H1 (cell line): ENCODE measurements at regions not wholly inside any gene's neighbourhood (a gene's known extent, or its start where the extent isn't known, plus 50 kb on each side); places are given as distances from the start of the nearest gene placed in this dataset.

Experiments
- CTCF ChIA-PET: fragments of 300-600 bp; sonication (Branson Sonifier 250); formaldehyde crosslinking; loops from one replicate; lab custom pipeline; 2021; ENCODE audit not compliant: partially characterized antibody; lab: Charles Lee
- POLR2A ChIA-PET: fragments of 300-600 bp; sonication (Branson Sonifier 250); formaldehyde crosslinking; loops from one replicate; lab custom pipeline; 2021; ENCODE audit warnings: inconsistent platforms; ENCODE audit not compliant: partially characterized antibody; lab: Charles Lee
- DNase-seq, 2 experiments: peaks; one replicate each; pipeline versions ENCODE4 v3.0.0 to v3.0.0-alpha.2; 2010 to 2022; ENCODE audit warnings: low spot score in 2 of 2, low read depth in 1 of 2, mixed read lengths in 1 of 2
- FAIRE-seq: peaks from 2 replicates; lab custom pipeline; 2011; peaks lifted over from hg19 to GRCh38; lab: Jason Lieb, UNC
- H2AFZ ChIP-seq: 2 replicates; pipeline ENCODE4 v1.8.1; 2012; ENCODE audit warnings: low read length, inconsistent platforms
- H2AK5ac ChIP-seq: 2 replicates; pipeline ENCODE4 v1.6.1; 2013; ENCODE audit warnings: low read depth, low read length
- H2BK120ac ChIP-seq: replicated peaks from 2 replicates; pipeline ENCODE3; 2013; ENCODE audit warnings: low read depth, low read length, inconsistent platforms
- H2BK12ac ChIP-seq: 2 replicates; pipeline ENCODE4 v1.6.1; 2013; ENCODE audit warnings: low read depth, low read length
- H2BK15ac ChIP-seq: 2 replicates; pipeline ENCODE4 v1.6.1; 2013; ENCODE audit warnings: low read length
- H2BK20ac ChIP-seq: 2 replicates; pipeline ENCODE4 v1.6.1; 2013; ENCODE audit warnings: low read length
- H2BK5ac ChIP-seq: 2 replicates; pipeline ENCODE4 v1.6.1; 2013; ENCODE audit warnings: low read depth, low read length
- H3K14ac ChIP-seq: 2 replicates; pipeline ENCODE4 v1.6.1; 2013; ENCODE audit warnings: inconsistent platforms; ENCODE audit not compliant: insufficient read length
- H3K18ac ChIP-seq: 2 replicates; pipeline ENCODE4 v1.6.1; 2013; ENCODE audit warnings: low read length; ENCODE audit errors: extremely low read depth
- H3K23ac ChIP-seq: 2 replicates; pipeline ENCODE4 v1.6.1; 2013; ENCODE audit warnings: inconsistent platforms; ENCODE audit not compliant: insufficient read length
- H3K23me2 ChIP-seq: 2 replicates; pipeline ENCODE4 v1.6.1; 2013; ENCODE audit warnings: low read depth, low read length
- H3K27ac ChIP-seq: 2 replicates; pipeline ENCODE4 v1.6.1; 2011; ENCODE audit warnings: low read depth, low read length, inconsistent platforms
- H3K27me3 ChIP-seq, 4 experiments: replicated peaks in 1 of 4; 1 replicate in 1 of 4; 2 replicates in 3 of 4; pipeline versions ENCODE4 v1.6.1 to v1.8.1; 2011 to 2013; ENCODE audit warnings: low read length in 3 of 4, mild to moderate bottlenecking in 3 of 4, inconsistent platforms in 2 of 4, mixed read lengths in 2 of 4, moderate library complexity in 1 of 4; ENCODE audit not compliant: control insufficient read depth in 3 of 4, insufficient read depth in 3 of 4; ENCODE audit errors: extremely low read depth in 1 of 4
- H3K36me3 ChIP-seq, 4 experiments: 2 replicates each; pipeline versions ENCODE4 v1.6.1 to v1.8.1; 2011 to 2013; ENCODE audit warnings: mild to moderate bottlenecking in 4 of 4, low read length in 3 of 4, moderate library complexity in 2 of 4, control low read depth in 1 of 4, inconsistent platforms in 1 of 4; ENCODE audit not compliant: insufficient read depth in 4 of 4, control insufficient read depth in 2 of 4
- H3K4ac ChIP-seq: replicated peaks from 2 replicates; pipeline ENCODE3; 2013; ENCODE audit warnings: low read length, low read depth, mixed read lengths, inconsistent platforms; ENCODE audit not compliant: insufficient read length
- H3K4me1 ChIP-seq, 4 experiments: replicated peaks in 1 of 4; 1 replicate in 1 of 4; 2 replicates in 3 of 4; pipeline versions ENCODE4 v1.6.1 to v1.8.1; 2011 to 2013; ENCODE audit warnings: low read length in 3 of 4, inconsistent platforms in 2 of 4, mixed read lengths in 1 of 4; ENCODE audit not compliant: insufficient read depth in 4 of 4, control insufficient read depth in 3 of 4
- H3K4me2 ChIP-seq, 2 experiments: 2 replicates each; pipeline versions ENCODE4 v1.6.1 to v1.8.1; 2011 to 2013; ENCODE audit warnings: low read depth in 2 of 2, low read length in 2 of 2, control low read depth in 1 of 2, inconsistent platforms in 1 of 2, mild to moderate bottlenecking in 1 of 2; ENCODE audit not compliant: insufficient read depth in 1 of 2
- H3K4me3 ChIP-seq, 4 experiments: fragments of 200-600, 300-600 bp in 1 of 4; sonication (generic), shearing (Covaris generic), sonication (Bioruptor Twin) in 1 of 4; 2 replicates each; pipeline versions ENCODE4 v1.5.1 to v1.8.1; 2011 to 2016; ENCODE audit warnings: low read length in 4 of 4, low read depth in 3 of 4, control low read depth in 2 of 4, inconsistent platforms in 2 of 4, mild to moderate bottlenecking in 2 of 4, mixed read lengths in 1 of 4, moderate library complexity in 1 of 4; ENCODE audit not compliant: insufficient read depth in 2 of 4; ENCODE audit errors: extremely low read depth in 1 of 4
- H3K56ac ChIP-seq: replicated peaks from 2 replicates; pipeline ENCODE3; 2013; ENCODE audit warnings: low read depth, mild to moderate bottlenecking, mixed read lengths, low read length, inconsistent platforms; ENCODE audit not compliant: insufficient read length
- H3K79me1 ChIP-seq: 2 replicates; pipeline ENCODE4 v1.6.1; 2013; ENCODE audit warnings: low read depth, low read length, control low read depth
- H3K79me2 ChIP-seq, 2 experiments: 2 replicates each; pipeline versions ENCODE4 v1.6.1 to v1.8.1; 2012 to 2013; ENCODE audit warnings: low read length in 2 of 2, mild to moderate bottlenecking in 2 of 2, inconsistent platforms in 1 of 2; ENCODE audit not compliant: insufficient read depth in 2 of 2, control insufficient read depth in 1 of 2
- H3K9ac ChIP-seq, 4 experiments: replicated peaks in 1 of 4; 1 replicate in 1 of 4; 2 replicates in 3 of 4; pipeline versions ENCODE4 v1.6.1 to v1.8.1; 2011 to 2013; ENCODE audit warnings: low read depth in 3 of 4, low read length in 3 of 4, control low read depth in 2 of 4, mild to moderate bottlenecking in 2 of 4, moderate library complexity in 2 of 4, inconsistent platforms in 1 of 4; ENCODE audit errors: extremely low read depth in 1 of 4
- H3K9me3 ChIP-seq, 2 experiments: 2 replicates each; pipeline versions ENCODE4 v1.6.1 to v1.8.1; 2012 to 2013; ENCODE audit warnings: mild to moderate bottlenecking in 2 of 2, moderate library complexity in 2 of 2, control low read depth in 1 of 2, inconsistent platforms in 1 of 2, low read depth in 1 of 2, low read length in 1 of 2, mixed read lengths in 1 of 2; ENCODE audit not compliant: insufficient read depth in 2 of 2
- H4K20me1 ChIP-seq, 2 experiments: replicated peaks in 1 of 2; 2 replicates each; pipeline versions ENCODE3 to v1.8.1; 2011 to 2013; ENCODE audit warnings: inconsistent platforms in 2 of 2, low read length in 2 of 2, mild to moderate bottlenecking in 1 of 2; ENCODE audit not compliant: insufficient read depth in 2 of 2, control insufficient read depth in 1 of 2
- H4K5ac ChIP-seq: 2 replicates; pipeline ENCODE4 v1.6.1; 2013; ENCODE audit warnings: low read length, low read depth, mixed read lengths, inconsistent platforms; ENCODE audit not compliant: insufficient read length
- H4K8ac ChIP-seq: 2 replicates; pipeline ENCODE4 v1.8.0; 2013; ENCODE audit warnings: mild to moderate bottlenecking, moderate library complexity, low read length, inconsistent platforms; ENCODE audit not compliant: insufficient read depth; ENCODE audit errors: extremely low read depth
- H4K91ac ChIP-seq: replicated peaks from 2 replicates; pipeline ENCODE3; 2013; ENCODE audit warnings: low read length, mixed read lengths, inconsistent platforms; ENCODE audit not compliant: insufficient read length
- ASH2L ChIP-seq: fragments of 200-600, 300-600 bp; sonication (generic); IDR thresholded peaks from one replicate; pipeline ENCODE4 v1.7.1; 2017; ENCODE audit warnings: low read length
- ATF3 ChIP-seq: IDR thresholded peaks from 2 replicates; pipeline ENCODE4 v1.6.1; 2011; ENCODE audit warnings: low read depth, mild to moderate bottlenecking, low read length; ENCODE audit not compliant: insufficient read depth
- BRCA1 ChIP-seq: IDR thresholded peaks from 2 replicates; pipeline ENCODE4 v1.6.1; 2012; ENCODE audit warnings: low read depth, low read length, improper control_type of control experiment
- CHD2 ChIP-seq: IDR thresholded peaks from 2 replicates; pipeline ENCODE4 v1.6.1; 2012; ENCODE audit warnings: low read length, improper control_type of control experiment
- CTCF ChIP-seq, 3 experiments: IDR thresholded peaks; 1 replicate in 2 of 3; 2 replicates in 1 of 3; pipeline versions ENCODE4 v1.5.1 to v1.6.1; 2011; ENCODE audit warnings: low read length in 3 of 3, mild to moderate bottlenecking in 3 of 3, inconsistent platforms in 2 of 3, low read depth in 1 of 3, moderate library complexity in 1 of 3; ENCODE audit not compliant: insufficient read depth in 1 of 3; ENCODE audit errors: control extremely low read depth in 1 of 3
- EZH2 ChIP-seq: fragments of 200-600 bp; sonication (generic); IDR thresholded peaks from 2 replicates; pipeline ENCODE4 v1.7.1; 2012; ENCODE audit warnings: low read depth, mild to moderate bottlenecking, moderate library complexity, low read length, inconsistent platforms; ENCODE audit not compliant: severe bottlenecking
- MAX ChIP-seq: IDR thresholded peaks from 2 replicates; pipeline ENCODE4 v1.6.1; 2012; ENCODE audit warnings: inconsistent platforms
- SP1 ChIP-seq: IDR thresholded peaks from 2 replicates; pipeline ENCODE4 v1.6.1; 2011; ENCODE audit warnings: low read depth, low read length
- SRF ChIP-seq: IDR thresholded peaks from 2 replicates; pipeline ENCODE4 v1.6.1; 2011; ENCODE audit warnings: mild to moderate bottlenecking, low read depth, low read length, moderate library complexity
- YY1 ChIP-seq: IDR thresholded peaks from 2 replicates; pipeline ENCODE4 v1.6.1; 2011; ENCODE audit warnings: low read depth, mild to moderate bottlenecking, low read length
- WGBS, 2 experiments: shearing (Covaris generic) in 1 of 2; methylation state at CpG; one replicate each; pipeline versions ENCODE4 v1.1.6 to v1.1.7; 2013 to 2015; ENCODE audit warnings: low lambda C conversion rate in 2 of 2, mixed read lengths in 2 of 2, inconsistent platforms in 1 of 2, low coverage in 1 of 2, missing lambda C conversion rate in 1 of 2; ENCODE audit not compliant: insufficient replicate concordance in 2 of 2, insufficient coverage in 1 of 2, insufficient read length in 1 of 2; ENCODE audit errors: extremely low coverage in 1 of 2, missing lambda C conversion rate in 1 of 2; 5-methylcytosine and 5-hydroxymethylcytosine counted together

GRCh38 chr5:159567461-159567860 lies 237.2 kb upstream of the IL12B start:
- CTCF ChIA-PET, result no interaction called here
- H3K9ac ChIP-seq, result no peak overlapping the region

More at GRCh38 chr5:159567461-159567860, 237.2 kb upstream of the IL12B start:
- Histone ChIP-seq H2BK15ac (no peak overlapping the region), H3K36me3 (no peaks in the 10 kb centered on the region), H2BK20ac (no peak overlapping the region), H3K4ac (no peak overlapping the region), H2BK5ac (no peak overlapping the region), H3K23ac (no peak overlapping the region), H4K5ac (no peak overlapping the region), H3K23me2 (no peaks in the 10 kb centered on the region), H4K91ac (no peak overlapping the region), H3K14ac (no peak overlapping the region), H3K18ac (no peak overlapping the region), H3K56ac (no peak overlapping the region), H4K20me1 (no peaks in the 10 kb centered on the region), H3K4me2 (no peak overlapping the region), H3K79me2 (no peaks in the 10 kb centered on the region), H2AK5ac (no peak overlapping the region), H2BK120ac (no peak overlapping the region), H3K4me3 (no peak overlapping the region), H3K9me3 (no peaks in the 10 kb centered on the region), H3K79me1 (no peaks in the 10 kb centered on the region), H4K8ac (no peak overlapping the region), H2AFZ (no peak overlapping the region; the same call in 1 of the 2 replicates), H3K27ac (no peak overlapping the region), H3K27me3 (no peaks in the 10 kb centered on the region; a peak in 1 of 7 replicates), H2BK12ac (no peak overlapping the region), H3K4me1 (no peaks in the 10 kb centered on the region)
- TF ChIP-seq ATF3 (no peak), BRCA1 (no peak), EZH2 (no peak), SRF (no peak), CTCF (IDR thresholded peaks at IDR 0.05; ENCODE audit: control extremely low read depth in 1 of 3, insufficient read depth in 1 of 3, low read depth in 1 of 3, low read length in 3 of 3) (no peak), MAX (no peak), SP1 (no peak), ASH2L (no peak), CHD2 (no peak), YY1 (no peak)
- DNase-seq, result no peak
- FAIRE-seq, result no peak
- POLR2A ChIA-PET, result no interaction called here
- 94% methylated on average over 1 of the region's 1 CpG; no CpG with 5 or more reads in 1 of the 2 experiments for WGBS, 2 experiments
